GM21423 (cell line): ENCODE measurements at regions not wholly inside any gene's neighbourhood (a gene's known extent, or its start where the extent isn't known, plus 50 kb on each side); places are given as distances from the start of the nearest gene placed in this dataset.

ENCODE experiments used
- ATAC-seq: cut with Tn5 transposase; IDR thresholded peaks from one replicate; pipeline ENCODE4 v1.9.1; 2021; ENCODE audit warnings: mild to moderate bottlenecking, moderate library complexity; ENCODE audit not compliant: unreplicated experiment

- ATAC-seq: no peak
Observed at GRCh38 chr21:21605521-21605920, 607.3 kb downstream of the NCAM2 start.

DNA sequence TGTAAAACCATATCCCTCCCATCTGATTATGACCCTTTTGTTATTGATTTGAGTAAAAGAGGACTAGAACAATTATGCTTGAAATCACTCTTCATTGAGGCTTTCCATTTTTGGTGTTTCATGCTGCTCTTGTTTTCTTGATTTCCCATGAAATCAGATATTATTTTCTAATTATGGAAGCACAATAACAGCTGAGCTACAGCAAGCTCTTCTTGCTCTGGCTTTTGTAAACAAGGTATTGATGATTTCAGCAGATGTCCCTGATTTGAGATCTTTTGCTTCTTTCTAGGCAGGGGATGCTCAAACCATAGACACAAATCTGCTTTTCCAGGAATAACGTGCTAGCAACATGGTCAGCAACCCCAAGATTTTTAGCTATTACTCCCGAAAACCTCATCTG lies 607.8 kb downstream of the NCAM2 start:
- no peak for ATAC-seq

- no peak for ATAC-seq
Observed at GRCh38 chr21:21612466-21612865, 614.3 kb downstream of the NCAM2 start.

DNA sequence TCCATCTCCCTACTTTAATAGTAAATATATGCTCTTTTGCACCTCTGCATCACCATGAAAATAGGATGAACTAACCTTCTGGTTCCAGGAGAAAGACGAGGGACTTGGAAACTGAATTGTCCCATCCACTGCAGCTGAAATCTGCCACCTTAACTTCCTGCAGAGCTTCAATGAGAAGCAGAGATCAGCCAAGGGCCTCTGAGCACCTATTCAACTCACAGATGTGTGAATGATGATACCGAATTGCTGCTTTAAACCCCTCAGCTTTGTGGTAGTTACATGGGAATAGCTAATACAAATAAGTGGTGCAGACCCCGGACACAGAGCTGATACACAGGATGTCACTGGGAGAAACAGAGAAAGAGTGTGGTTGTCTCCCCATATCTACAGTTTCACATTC lies 616.8 kb downstream of the NCAM2 start:
- no peak for ATAC-seq

DNA sequence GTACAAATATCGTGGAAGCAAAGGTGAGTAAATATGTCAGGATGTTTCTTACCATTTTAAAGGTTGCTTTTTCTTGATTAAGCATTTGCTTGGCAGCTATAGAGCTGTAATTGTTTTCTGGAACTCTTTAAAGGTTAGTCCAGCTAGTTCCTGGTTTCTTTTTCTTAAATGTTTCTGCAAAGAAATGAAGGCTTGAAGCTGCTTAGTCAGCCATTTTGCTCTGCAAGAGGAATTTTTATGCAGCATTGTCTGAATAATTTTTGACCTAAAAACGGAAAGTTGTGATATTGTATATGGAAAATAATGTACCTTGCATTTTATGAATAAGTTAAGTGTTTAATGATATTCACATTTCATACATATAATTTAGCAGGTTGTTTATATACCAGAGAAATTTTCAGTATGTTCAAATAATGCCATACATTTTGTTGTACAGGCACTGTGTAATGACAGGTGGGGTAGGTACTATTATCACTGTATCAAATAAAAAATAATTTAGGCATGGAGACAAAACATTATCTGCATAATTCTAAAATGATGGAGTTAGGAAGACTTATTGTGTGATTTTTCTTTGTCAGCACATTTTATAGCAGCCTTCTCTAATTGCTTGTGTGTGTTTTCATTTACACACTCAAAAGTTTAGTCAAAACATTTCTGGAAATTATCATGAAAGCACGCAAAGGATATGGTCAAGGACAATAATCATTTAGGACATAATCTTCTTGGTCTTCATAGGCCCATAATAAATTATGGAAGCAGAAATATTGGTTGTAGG lies 624.4 kb downstream of the NCAM2 start:
- no peak for ATAC-seq

DNA sequence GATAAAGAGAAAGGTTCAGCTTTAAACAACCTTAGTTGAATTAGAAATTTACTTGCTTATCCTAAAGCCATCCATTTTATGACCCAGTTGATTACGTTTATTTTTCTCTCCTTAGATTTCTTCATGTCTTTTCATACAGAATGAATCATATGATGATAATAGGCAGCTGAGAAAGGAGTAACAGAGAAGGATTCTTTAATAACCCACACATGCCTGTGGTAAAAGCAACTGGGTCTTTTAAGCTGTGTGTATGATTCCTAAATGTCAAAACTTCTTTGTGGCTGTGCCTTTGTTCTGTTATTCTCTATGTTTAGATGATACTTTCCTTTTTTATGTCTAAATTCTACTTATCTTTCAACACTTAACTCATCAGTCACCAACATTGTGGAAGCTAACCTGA lies 626.5 kb downstream of the NCAM2 start:
- no peak for ATAC-seq

DNA sequence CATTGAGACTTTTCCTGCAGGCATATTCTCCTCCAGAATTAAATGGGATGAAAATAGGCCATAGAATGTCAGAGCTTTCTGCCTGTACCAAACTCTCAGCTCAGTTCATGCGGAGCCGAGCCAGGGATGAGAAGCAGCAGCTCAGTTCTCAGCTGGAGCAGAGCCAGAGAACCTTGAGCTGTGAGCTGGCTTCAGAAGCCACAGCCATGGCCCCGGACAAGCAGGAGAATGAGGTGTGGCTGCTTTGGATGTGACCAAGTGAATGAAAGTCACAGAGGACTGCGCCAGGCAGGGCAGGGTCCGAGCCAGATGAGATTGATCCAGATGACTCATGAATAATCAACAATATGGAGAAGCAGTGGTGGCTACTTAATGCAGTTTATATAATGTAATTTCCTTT lies 633.8 kb downstream of the NCAM2 start:
- ATAC-seq: no peak

GRCh38 chr21:21632926-21633325 lies 634.7 kb downstream of the NCAM2 start:
- no peak for ATAC-seq

DNA sequence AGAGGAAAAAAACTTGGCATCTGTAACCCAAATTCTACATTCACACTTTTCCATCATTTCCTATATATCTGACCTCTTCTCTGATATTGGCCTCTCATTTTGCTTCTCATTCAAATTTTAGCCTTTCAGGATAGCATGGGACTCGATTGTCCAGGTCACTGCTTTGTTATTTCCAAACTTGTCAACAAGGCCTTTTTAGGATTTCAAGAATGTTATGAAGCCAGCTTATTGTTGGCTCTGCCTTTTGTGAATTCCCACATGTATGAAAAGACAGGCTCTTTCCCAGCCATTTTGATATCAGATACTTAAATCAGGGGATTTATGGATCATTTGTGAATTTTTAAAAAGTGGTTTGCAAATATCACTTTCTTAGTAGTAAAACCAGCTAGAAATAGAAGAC lies 663.5 kb downstream of the NCAM2 start:
- no peak for ATAC-seq

DNA sequence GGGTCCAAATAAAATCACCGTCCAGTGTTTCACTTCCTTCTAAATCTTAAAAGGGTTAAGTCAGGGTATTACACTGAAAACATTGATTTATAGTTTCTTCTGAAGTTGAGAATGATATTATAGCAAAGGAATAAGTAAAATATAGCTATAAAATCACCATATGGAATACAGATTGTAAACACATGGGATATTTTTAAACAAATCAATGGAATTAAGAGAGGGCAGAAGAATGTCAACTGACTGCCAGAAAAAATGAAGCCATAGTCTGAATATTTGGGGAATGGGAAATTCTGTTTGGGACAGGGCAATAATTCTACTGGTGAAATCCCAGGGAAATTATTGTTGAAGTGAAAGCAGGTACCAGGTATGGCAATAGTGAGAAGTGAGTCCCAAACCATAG lies 664.6 kb downstream of the NCAM2 start:
- ATAC-seq: no peak

- no peak for ATAC-seq
Observed at GRCh38 chr21:21664871-21665270, 666.7 kb downstream of the NCAM2 start.

DNA sequence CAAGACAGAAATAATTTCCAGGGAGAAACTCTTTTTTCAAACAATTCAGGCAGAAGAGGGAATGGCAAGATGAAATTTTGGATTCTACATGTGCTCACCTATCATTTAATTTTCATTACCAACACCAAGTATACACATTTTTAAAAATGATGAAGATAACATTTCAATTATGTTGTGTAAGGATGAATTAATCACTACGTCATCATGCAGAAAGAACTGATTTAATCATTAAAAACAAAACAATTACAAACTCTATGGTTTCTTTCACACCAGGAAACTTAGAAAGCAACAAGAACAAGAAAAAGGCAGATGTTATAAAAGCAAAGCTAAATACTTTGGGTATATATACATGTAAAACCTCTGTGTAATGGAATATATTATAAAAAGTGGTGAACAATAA lies 668.5 kb downstream of the NCAM2 start:
- ATAC-seq: no peak

- no peak for ATAC-seq
Observed at GRCh38 chr21:21668198-21668597, 670.0 kb downstream of the NCAM2 start.

- ATAC-seq: no peak
Observed at GRCh38 chr21:21673959-21674358, 675.8 kb downstream of the NCAM2 start.

- no peak for ATAC-seq
Observed at GRCh38 chr21:21675601-21676000, 677.4 kb downstream of the NCAM2 start.

DNA sequence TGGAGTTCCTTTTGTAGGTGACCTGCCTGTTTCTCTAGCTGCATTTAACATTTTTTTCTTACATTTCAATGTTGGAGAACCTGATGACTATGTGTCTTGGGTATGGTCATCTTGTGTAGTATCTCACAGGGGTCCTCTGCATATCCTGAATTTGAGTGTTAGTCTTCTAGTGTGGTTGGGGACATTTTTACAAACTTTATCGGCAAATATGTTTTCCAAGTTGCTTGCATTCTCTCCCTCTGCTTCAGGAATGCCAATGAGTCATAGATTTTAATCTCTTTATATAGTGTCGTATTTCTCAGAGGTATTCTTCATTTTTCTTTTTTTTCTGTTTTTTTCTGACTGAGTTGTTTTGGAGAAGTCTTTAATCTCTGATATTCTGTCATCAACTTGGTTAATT lies 684.0 kb downstream of the NCAM2 start:
- ATAC-seq: no peak

DNA sequence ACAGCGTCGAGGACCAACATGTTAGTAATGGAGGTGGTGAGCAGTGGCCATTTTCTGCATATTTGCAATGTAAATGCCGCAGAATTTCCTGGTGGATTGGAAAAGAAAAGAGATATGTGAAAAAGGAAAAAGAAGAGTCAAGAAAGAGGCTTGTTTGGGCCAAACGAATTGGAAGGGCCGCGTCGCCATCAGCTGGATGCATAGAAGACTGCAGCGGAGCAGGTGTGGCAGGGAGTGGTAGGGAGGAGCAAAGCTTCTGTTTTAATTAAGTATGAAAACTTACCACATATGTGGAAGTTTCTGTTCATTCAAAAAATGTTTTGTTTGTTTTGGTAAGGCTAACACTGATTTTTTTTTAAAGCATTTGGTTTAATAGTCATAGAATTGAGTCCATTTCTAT lies 690.7 kb downstream of the NCAM2 start:
- ATAC-seq: no peak

- ATAC-seq: no peak
Observed at GRCh38 chr21:21690068-21690665, 692.0 kb downstream of the NCAM2 start.

GRCh38 chr21:21712748-21713520 lies 714.7 kb downstream of the NCAM2 start:
- no peak for ATAC-seq

- ATAC-seq: no peak
Observed at GRCh38 chr21:21713651-21714180, 715.5 kb downstream of the NCAM2 start.

- ATAC-seq: no peak
Observed at GRCh38 chr21:21714426-21714825, 716.2 kb downstream of the NCAM2 start.
